HG03378 (cell line): ENCODE measurements at regions not wholly inside any gene's neighbourhood (a gene's known extent, or its start where the extent isn't known, plus 50 kb on each side); places are given as distances from the start of the nearest gene placed in this dataset.

Source experiments
- ATAC-seq: cut with Tn5 transposase; IDR thresholded peaks from one replicate; pipeline ENCODE4 v1.9.1; 2021; ENCODE audit warnings: mild to moderate bottlenecking, moderate library complexity; ENCODE audit not compliant: unreplicated experiment

DNA sequence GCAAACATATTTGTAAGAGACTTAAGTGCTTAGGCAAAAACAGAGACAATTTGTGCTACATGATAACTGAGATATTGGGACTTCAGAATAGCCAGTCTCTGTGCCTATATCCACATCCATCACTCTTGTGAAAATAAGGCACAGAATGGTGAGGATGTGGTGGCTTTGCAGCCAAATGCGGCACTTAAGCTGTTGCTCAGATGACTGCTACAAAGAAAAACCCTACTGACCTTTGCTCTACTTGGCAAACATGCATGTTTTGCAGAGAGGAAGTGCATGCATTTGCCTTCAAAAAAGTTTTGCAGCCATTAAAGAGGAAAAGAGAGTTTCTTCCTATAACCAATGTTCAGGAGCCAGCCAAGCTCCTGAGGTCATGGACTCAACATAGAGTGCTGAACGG is 675.0 kb upstream of the KIRREL3 start:
- no peak for ATAC-seq

DNA sequence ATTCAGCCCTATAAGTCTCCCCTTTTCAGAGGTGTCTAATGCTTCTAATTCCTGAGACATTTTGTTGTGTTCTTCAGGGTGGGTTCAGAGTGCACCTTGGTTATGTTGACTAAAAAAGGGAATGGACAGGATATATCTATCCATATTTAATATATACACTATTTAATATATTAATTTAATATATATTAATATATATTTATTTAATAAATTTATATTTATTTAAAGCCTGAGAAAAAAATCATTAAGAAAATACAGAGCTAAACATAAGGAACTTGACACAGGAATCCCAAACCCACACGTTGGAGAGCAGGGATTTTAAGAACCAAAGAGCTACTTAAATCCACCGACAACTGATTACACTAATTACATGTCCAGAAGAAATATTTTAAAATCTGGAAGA is 674.2 kb upstream of the KIRREL3 start:
- no peak for ATAC-seq

DNA sequence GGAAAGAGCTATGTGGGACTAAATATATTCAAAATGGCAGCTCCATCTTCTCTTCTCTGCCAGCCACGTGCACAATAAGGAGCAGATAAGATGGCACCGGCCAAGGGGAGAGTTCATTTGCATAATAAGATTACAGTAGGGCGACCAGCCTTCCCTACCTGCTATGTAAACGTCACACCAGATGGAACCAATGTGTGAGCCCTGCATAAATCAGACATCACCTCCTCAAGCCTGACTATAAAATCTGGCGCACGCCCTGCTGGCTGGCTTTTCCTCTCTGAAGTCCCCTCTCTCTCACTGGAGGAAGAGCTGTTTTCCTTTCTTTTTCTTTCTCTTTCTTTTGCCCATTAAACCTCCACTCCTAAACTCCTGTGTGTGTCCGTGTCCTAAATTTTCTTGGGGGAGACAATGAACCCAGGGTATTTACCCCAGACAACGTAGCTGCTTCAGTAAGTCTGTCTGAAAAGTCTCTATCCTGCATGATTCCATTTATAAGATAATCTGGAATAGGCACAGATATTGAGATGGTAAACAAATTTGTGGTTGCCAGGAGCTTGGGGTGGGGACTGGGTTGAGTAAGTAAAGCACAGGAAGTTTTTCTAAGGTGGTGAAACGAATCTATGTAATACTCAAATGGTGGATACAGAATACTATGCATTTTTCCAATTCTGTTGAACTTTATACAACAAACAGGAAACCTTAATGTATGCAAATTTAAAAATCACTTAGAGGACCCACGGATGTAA is 670.0 kb upstream of the KIRREL3 start:
- no peak for ATAC-seq

DNA sequence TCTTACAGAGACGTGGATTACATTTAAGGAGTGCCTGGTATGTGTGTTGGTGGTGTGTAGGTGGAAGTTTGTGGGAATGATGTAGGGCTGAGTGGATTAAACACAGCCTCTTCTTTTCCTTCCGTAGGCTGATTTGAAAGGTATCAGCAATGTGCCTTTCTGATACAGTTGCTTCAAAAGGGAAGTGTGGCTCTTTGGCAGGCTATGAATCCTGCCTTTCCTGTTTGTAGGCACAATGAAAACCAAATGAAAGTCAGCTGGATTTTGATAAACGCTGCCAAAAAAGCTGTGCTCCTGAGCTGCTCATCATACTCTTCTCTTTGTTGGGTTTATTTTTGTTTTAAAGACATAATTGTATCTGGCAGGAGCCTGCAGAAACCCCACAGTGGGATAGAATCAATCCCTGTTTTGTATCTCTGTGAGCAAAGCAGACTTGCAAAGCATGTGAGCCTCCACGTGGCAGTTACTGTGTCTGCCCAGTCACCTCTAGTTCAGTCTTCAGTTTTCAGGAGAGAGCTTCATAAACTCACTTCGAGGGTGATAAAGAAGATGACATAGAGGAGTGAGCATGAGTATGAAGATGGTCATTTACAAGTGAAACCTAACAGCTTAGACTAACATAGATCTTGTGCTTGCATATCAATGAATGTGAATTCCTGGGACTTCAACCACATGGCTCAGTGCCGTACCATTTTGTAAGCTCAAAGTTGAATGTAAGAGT is 655.7 kb upstream of the KIRREL3 start:
- no peak for ATAC-seq

DNA sequence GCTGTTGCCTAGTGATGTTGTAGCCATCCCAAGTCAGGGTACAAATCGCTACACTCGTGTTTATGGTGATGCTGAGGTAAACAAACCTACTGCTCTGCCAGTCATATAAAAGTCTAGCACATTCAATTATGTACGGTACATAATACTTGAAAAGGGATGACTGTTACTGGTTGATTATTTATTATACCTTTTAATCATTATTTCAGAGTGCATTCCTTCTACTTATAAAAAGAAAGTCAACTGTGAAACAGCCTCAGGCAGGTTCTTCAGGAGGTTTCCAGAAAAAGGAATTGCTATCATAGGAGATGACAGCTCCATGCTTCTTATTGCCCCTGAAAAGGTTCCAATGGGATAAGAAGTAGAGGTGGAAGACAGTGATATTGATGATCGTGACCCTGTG is 652.5 kb upstream of the KIRREL3 start:
- no peak for ATAC-seq

DNA sequence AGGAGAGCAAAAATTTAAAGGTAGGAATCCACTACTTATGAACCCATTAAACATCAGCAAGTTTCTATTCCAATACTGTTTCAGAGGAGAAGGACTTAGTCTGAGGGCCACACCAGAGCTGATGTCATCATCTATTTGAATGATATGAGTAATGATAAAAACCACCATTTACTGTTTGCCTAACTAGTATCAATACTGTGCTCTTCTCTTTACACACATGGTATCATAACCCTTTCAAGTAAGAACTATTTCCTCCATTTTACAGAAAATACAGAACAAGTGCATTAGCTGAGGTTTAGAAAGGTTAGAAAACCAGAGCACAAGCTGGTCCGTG is 651.3 kb upstream of the KIRREL3 start:
- ATAC-seq: peak; percentile 48

DNA sequence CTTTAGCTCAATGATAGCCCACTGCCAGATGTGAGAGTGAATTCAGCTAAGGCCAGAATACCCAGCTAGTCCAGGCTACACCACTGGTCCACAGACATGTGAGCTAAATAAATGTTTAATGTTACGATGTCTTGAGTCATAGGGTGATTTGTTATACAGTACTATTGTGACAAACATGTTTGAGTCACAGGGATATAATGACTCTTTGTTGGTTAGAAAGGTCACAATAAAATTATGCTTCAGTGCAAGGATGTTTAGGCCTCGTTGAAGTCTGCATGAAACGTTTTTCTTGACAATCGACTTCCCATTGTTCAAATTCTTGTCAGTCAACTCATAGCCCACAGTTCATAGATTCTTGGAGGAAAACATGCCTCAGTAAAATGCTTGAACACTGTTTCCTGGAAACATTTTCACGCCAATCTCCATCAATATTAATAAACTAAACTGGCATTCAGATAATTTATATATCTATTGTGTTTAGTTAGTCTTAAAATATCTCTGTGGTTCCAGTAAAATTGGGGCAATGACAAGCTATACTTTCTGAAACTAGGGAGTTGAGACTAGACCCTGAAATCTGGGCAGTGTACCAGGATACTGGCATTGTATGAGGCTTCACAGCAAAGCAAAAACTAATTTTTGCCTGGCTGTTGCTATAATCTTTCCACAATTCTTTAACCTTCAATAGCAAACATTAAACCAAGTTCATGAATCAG is 650.8 kb upstream of the KIRREL3 start:
- ATAC-seq: no peak

DNA sequence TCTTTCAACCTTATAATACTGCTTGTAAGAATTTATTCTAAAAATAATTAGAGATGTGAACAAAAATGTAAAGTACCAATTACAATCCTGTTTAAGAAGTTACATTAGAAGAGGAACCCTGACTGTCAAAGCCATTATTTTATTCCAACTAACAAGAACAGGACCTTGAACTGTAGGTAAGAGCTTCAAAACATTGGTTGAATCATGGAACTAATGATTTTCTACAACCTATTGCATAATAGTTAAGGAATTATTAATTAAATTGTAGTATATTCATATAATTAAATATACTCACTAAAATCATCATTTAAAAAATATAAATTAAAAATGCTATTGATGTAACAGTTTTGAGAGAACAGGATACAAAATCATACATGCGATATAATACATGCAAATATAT is 649.4 kb upstream of the KIRREL3 start:
- no peak for ATAC-seq

DNA sequence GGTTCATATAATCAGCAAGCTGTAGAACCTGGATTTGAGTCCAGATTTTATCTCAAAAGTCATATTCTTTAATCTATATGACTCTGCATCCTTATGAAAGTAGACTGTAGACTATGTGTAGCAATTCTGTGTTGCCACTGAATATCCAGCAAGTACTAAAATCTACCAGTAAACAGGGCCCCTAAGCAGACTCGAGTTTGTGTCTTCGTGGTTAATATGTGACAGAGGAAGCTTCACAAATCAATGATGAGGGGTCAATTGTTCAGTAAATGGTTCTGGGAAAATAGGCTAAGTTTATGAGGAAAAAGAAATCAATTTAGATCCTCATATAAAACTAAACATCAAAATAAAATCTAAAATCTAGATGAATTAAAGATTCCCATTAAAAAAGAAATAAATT is 648.5 kb upstream of the KIRREL3 start:
- ATAC-seq: no peak

DNA sequence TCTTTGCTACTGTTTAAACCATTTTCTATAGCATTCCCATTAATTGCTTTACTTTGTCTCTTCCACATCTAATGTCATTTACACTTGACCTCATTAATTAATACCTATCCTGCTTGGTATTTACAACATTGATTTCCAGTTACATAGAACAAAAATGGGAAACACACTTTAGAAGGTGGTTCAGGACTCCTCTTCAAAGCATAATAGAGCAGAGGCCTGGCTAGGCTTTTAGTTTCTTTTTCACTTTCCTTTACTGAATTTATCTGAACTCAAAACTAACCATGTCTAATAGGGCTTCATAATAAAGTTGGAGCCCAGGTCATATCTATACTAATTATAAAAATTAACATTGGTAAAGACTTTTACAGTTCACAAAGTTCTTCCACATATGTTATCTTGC is 648.0 kb upstream of the KIRREL3 start:
- no peak for ATAC-seq

DNA sequence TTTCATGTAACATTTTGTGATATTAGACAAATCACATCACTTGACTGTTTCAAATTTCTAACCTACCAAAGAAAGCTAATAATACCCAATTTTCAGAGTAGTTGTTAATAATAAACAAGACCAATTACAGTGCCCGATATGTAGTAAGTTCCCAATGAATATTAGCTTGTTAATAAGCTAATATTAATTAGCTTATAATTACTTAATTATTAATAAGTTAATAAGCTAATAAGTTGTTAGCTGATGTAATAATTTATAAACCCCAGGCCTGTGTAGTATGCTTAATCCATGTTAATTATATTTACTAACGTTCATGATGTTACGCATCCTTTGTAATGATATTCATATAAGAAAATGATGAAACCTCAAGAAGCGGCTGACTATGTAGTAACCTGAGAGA is 643.8 kb upstream of the KIRREL3 start:
- ATAC-seq: no peak

DNA sequence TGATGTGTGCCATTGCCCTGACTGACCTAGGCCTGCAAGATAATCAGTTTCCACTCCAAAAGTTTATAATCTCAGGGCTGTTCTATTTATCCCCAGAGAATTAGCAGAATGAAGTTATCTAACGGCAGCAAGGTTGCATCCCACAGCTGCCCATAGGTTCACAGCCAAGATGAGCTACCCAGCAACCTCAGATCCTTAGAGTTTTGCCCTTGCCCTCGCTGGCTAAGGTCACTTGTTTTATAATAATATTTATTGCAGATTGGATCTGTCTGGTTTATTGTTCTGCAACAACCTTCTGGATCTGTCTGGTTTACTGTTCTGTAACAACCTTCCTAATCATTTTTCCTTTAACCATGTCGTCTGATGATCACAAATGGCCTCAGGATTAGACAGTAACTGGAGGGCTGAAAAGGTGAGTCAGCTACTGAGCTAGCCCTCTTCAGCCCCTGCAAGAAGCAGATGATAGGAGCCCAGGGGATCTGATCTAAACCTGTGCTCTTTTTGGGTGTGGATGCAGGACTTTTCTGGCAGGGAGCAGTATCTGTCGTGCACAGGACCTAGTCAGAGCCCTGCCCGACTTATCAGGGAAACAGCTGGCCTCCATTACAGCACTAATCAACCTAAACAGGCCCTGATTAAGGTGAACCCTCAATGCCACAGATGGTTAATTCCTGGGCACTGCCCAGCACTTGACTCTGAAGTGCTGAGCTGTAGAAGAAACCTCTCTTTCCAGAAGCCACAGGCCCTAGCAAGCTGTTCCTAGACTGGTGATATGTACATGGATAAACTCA is 642.9 kb upstream of the KIRREL3 start:
- no peak for ATAC-seq

DNA sequence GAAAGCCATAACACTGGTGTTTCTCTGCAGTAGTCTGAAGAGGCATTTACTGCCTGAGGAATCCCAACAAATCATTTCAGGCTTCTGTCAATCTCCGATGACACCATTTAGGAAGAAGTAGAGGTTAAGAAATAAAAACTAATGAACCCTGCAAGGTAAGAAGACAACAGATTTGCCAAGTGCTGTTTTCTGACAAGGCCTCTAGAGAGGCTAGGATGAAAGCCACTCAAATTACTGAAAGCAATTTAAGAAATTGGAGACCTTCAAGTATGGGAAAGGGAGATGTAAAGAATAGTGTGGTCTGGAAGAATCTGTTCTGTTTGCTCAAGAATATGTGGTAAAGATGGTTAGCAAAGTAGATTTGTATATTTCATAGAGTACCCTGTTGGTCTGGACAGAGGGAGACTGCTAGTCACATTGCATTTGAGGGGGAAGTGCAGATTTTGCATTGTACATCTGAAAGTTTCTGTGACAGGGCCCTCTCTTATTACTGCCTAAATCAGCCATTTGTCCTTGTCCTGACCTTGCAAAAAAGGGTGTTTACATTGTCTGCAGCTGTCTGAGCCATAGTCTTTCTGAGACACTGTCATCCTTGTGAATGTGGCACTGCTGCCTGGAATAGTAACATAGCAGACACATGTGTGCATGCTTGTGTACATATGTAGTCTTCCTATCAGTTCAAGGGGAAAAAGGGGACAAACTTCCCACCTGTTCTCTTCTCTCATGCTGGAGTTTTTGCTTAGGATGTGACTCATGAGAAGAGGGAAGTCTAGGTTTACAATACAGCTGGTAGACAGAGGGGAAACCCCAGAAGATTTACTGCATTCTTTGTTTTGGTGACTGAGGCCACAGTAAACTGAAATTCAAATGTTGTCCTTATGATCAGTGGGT is 640.2 kb upstream of the KIRREL3 start:
- ATAC-seq: no peak

DNA sequence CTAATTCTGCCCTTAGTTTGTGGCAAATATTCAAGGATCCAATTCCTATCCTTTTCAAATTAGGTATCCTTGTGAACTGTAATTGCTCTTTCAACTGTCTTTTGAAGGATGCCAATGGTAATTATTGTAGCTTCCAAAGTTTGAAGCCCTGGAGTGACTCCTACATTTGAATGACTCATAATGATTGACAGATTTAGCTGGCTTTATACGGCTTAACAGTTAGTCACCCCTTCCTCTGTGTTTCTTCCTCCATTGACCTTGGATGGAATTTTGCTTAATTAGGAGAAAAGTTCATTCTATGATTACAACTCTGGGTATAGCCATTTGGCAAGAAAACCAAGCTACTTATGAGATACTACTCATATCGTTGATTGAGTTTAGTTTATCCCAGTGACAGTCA is 639.3 kb upstream of the KIRREL3 start:
- no peak for ATAC-seq

DNA sequence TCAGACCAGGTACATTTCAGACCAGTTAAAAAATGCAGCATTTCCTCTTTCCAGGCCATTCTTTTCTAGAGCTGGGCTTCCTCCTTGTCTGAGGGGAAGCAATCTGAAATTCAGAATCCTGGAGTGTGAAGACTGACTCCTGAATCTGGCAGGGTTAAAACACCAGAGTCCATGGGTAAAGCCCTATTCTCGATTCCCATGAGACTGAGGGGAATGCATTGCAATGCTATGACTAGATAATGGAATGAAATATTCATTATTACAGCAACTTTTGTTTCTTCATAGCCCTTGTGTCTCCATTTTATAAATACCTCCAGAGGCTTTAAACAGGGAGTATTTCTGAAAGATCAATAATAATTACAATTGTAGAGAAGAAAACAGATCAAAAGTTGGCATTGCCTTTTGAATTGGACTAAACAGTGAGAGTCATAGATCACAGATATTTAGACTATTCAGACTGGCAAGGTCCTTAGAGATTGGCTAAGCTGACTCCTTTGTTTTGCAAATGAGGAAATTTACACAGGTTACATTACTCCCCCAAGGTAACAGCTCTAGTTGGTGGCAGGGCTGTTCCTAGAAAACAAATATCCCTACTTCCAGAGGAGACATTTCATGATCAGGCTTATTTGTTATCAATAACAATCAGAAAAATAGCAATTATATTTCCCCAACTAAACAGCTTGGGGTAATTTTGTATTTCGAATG is 632.6 kb upstream of the KIRREL3 start:
- ATAC-seq: no peak

DNA sequence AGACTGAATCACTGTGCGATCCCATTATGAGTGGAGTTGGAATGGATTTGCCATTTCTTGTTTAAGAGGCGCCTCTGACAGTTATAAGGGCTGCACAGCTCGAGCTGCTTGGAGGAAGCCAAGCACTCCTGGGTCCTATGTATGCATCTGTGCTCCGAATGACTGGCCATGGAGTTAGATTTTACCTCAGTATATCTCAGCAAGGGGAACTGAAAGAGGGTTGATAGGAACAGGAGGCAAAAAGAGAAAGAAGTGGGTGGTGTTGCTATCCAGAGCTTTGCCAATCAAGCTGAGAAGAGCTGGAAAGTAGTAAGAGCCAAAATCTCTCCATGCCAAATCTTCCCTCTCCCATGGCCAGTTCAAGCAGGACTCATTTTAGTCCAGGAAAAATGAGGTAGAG is 632.0 kb upstream of the KIRREL3 start:
- no peak for ATAC-seq

DNA sequence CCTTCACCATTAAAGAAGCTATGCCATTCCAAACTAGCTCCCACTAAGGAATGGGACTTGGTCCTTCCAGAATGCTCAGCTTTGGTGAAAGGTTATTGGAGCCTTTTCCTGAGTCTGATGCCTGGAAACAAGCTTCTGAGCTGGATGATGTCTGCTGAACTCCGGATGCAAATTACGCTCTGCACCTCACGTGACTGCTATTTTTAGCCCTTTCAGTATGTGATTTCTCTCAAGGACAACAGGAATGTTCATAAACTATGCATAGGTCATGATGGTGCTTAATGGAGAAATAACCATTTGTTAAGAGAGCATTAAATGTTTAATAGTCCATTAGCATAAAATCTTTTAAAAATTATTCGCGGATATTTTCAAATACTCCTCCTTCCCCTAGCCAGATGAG is 631.4 kb upstream of the KIRREL3 start:
- no peak for ATAC-seq

DNA sequence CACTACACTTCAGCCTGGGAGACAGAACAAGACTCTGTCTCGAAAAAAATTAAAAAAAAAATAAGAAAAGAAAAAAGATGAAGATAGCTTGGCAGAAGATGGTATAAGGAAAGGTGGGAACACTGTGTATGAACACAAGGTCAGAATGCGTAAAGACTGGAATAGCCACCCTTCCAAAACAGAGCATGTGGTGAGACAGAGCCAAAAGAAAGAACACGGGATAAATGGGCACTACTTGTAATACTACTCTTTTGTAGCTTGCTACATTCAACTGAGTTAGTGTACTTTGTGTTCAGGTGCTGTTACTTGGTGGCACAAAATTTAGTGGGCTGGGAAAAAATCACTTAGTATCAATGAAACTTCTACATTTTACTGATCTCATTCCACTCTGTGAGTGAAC is 628.6 kb upstream of the KIRREL3 start:
- no peak for ATAC-seq

DNA sequence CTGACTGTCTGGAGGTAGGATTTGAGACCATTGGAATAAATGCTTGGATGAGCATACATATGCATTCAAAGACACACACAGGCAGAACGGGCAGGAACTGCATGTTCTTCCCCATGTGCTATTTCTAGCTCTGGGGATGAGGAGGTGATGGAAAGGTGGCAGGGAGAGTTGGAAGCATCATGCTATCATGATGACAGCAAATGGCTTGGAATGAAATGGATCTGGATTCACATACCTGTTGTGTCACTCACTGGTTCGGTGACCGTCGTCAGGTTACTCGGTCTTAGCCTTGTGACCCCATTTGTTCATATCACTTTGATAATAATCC is 627.9 kb upstream of the KIRREL3 start:
- no peak for ATAC-seq
